ENCODE measurements at regions not wholly inside any gene's neighbourhood (a gene's known extent, or its start where the extent isn't known, plus 50 kb on each side); places are given as distances from the start of the nearest gene placed in this dataset.

DNA sequence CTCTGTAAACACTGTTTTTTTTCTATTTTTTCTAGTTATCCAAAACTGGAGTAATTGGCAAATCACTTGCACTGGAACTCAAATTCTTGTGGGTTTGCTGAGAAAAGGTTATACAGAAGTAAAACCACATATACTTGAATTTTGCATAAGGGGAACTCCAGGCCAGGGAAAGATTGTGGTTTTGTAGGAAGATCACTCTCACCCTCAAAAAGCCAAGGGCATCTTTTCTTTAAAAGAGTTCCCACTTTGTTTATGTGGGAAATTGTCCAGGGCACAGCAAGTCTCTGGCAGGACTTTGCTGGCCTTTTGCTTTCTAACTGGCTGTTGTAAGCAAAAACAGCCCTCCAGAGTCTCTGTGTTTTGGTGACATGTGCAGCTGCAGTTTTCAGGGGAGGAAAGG, 340.3 kb upstream of the RBMS3 start (continued):
- TF ChIP-seq, protein P1, sequence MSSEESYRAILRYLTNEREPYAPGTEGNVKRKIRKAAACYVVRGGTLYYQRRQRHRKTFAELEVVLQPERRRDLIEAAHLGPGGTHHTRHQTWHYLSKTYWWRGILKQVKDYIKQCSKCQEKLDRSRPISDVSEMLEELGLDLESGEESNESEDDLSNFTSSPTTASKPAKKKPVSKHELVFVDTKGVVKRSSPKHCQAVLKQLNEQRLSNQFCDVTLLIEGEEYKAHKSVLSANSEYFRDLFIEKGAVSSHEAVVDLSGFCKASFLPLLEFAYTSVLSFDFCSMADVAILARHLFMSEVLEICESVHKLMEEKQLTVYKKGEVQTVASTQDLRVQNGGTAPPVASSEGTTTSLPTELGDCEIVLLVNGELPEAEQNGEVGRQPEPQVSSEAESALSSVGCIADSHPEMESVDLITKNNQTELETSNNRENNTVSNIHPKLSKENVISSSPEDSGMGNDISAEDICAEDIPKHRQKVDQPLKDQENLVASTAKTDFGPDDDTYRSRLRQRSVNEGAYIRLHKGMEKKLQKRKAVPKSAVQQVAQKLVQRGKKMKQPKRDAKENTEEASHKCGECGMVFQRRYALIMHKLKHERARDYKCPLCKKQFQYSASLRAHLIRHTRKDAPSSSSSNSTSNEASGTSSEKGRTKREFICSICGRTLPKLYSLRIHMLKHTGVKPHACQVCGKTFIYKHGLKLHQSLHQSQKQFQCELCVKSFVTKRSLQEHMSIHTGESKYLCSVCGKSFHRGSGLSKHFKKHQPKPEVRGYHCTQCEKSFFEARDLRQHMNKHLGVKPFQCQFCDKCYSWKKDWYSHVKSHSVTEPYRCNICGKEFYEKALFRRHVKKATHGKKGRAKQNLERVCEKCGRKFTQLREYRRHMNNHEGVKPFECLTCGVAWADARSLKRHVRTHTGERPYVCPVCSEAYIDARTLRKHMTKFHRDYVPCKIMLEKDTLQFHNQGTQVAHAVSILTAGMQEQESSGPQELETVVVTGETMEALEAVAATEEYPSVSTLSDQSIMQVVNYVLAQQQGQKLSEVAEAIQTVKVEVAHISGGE (CRISPR knock-in tag; IDR thresholded peaks at IDR 0.05) = no peak
- TF ChIP-seq BCL11A (IDR thresholded peaks at IDR 0.05; ENCODE audit: low read depth, low read length) = 0 out of 2 replicates have a peak, but pooled peaks have one; percentile 37

DNA sequence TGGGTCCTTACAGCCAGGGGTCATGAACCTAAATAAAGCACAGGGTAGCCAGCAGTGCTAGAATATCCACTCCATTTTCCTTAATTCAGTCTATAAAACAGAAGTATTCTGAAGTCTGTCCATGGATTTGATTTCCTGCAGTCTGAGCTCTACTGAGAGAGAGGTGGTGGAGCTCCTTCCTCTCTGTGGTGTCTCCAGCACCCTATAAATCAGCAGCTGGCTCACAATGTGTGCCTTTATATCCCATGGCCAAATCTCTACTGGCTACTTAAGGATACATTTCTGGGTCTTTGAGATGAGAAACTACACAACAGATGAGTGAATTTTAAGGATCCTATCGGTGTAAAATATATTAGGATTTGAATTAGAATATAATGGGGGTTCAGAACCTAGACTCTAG, 339.9 kb upstream of the RBMS3 start:
- BruUV-seq (replicated peaks) = no TSS peak
- intact Hi-C loops (cut with micrococcal nuclease; ENCODE audit: unreplicated experiment) = no loop called here
- DNase-seq (ENCODE audit: low read depth, low spot score) (no peak), ATAC-seq (peak; percentile 52), FAIRE-seq (no peak)
- no peaks in the 10 kb centered on the region for H3K79me2 ChIP-seq (ENCODE audit: control insufficient read depth, insufficient read depth, low read length)
- RAD21 ChIA-PET (ENCODE audit: unreplicated experiment) = no interaction called here
- H3K4me3 ChIP-seq = no peak overlapping the region
- no peaks in the 10 kb centered on the region for H3K27me3 ChIP-seq (replicated peaks in 1 of 2; ENCODE audit: control insufficient read depth in 2 of 2, insufficient read depth in 2 of 2, low read length in 1 of 2)
- H2AFZ ChIP-seq (ENCODE audit: control insufficient read depth, low read depth, low read length) = no peak overlapping the region
- H3K36me3 ChIP-seq (ENCODE audit: control insufficient read depth in 2 of 2, insufficient read depth in 2 of 2, low read length in 1 of 2) = no peaks in the 10 kb centered on the region
- no peak overlapping the region for H3K9ac ChIP-seq (ENCODE audit: control insufficient read depth, insufficient read depth, low read length)
- POLR2A ChIA-PET = interaction anchor here (1.0 kb wide), 1 partner anchor 12 kb away, joined by 3 read pairs; no protein-coding TSS in a partner anchor
- in situ Hi-C loops (cut with MboI) = no loop called here
- H3K4me1 ChIP-seq (ENCODE audit: control insufficient read depth, insufficient read depth, low read length) = peaks cover 14% of the 10 kb centered on the region
- SMC1A ChIA-PET (ENCODE audit: uncharacterized antibody, unreplicated experiment) = interaction anchor here (1.0 to 1.3 kb wide), 4 partner anchors 10 to 341 kb away, joined by 3 to 6 read pairs (median 3); no protein-coding TSS in a partner anchor
- no peaks in the 10 kb centered on the region; the same call in 2 of the 3 replicates for H3K9me3 ChIP-seq (replicated peaks; ENCODE audit: control insufficient read depth, insufficient read depth, low read length)
- CTCF ChIA-PET = no interaction called here
- H4K20me1 ChIP-seq (ENCODE audit: control insufficient read depth, insufficient read depth) = no peaks in the 10 kb centered on the region
- WGBS (ENCODE audit: insufficient coverage, insufficient replicate concordance, low lambda C conversion rate, missing lambda C conversion rate) = 0% methylated on average over 1 of the region's 1 CpG
- H3K4me2 ChIP-seq (ENCODE audit: control insufficient read depth, insufficient read depth) = peak overlapping the region; percentile 71
- H3K27ac ChIP-seq (ENCODE audit: control insufficient read depth, insufficient read depth) = peak overlapping the region; percentile 38; the same call in 1 of the 2 replicates
- TF ChIP-seq, protein P2, sequence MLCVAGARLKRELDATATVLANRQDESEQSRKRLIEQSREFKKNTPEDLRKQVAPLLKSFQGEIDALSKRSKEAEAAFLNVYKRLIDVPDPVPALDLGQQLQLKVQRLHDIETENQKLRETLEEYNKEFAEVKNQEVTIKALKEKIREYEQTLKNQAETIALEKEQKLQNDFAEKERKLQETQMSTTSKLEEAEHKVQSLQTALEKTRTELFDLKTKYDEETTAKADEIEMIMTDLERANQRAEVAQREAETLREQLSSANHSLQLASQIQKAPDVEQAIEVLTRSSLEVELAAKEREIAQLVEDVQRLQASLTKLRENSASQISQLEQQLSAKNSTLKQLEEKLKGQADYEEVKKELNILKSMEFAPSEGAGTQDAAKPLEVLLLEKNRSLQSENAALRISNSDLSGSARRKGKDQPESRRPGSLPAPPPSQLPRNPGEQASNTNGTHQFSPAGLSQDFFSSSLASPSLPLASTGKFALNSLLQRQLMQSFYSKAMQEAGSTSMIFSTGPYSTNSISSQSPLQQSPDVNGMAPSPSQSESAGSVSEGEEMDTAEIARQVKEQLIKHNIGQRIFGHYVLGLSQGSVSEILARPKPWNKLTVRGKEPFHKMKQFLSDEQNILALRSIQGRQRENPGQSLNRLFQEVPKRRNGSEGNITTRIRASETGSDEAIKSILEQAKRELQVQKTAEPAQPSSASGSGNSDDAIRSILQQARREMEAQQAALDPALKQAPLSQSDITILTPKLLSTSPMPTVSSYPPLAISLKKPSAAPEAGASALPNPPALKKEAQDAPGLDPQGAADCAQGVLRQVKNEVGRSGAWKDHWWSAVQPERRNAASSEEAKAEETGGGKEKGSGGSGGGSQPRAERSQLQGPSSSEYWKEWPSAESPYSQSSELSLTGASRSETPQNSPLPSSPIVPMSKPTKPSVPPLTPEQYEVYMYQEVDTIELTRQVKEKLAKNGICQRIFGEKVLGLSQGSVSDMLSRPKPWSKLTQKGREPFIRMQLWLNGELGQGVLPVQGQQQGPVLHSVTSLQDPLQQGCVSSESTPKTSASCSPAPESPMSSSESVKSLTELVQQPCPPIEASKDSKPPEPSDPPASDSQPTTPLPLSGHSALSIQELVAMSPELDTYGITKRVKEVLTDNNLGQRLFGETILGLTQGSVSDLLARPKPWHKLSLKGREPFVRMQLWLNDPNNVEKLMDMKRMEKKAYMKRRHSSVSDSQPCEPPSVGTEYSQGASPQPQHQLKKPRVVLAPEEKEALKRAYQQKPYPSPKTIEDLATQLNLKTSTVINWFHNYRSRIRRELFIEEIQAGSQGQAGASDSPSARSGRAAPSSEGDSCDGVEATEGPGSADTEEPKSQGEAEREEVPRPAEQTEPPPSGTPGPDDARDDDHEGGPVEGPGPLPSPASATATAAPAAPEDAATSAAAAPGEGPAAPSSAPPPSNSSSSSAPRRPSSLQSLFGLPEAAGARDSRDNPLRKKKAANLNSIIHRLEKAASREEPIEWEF (IDR thresholded peaks at IDR 0.05; ENCODE audit: insufficient replicate concordance, low read depth, low read length) = no peak
- TF ChIP-seq CBX3 (IDR thresholded peaks at IDR 0.05; ENCODE audit: borderline replicate concordance, low read depth) (no peak), EGR1 (IDR thresholded peaks at IDR 0.05; ENCODE audit: borderline replicate concordance in 1 of 2, low read depth in 2 of 2, low read length in 2 of 2) (no peak), SIX5 (IDR thresholded peaks at IDR 0.05; ENCODE audit: low read depth, low read length, severe bottlenecking) (no peak), CREB1 (IDR thresholded peaks at IDR 0.05; ENCODE audit: low read depth) (no peak), SREBF2 (IDR thresholded peaks at IDR 0.05; ENCODE audit: low read length) (no peak), LARP7 (IDR thresholded peaks at IDR 0.05) (no peak), WRNIP1 (IDR thresholded peaks at IDR 0.05; ENCODE audit: borderline replicate concordance, low read depth, low read length) (no peak), IKZF2 (IDR thresholded peaks at IDR 0.05) (no peak), JUNB (IDR thresholded peaks at IDR 0.05) (no peak), MEF2B (IDR thresholded peaks at IDR 0.05; ENCODE audit: partially characterized antibody, poor library complexity, severe bottlenecking) (no peak)
- TF ChIP-seq, protein P3, sequence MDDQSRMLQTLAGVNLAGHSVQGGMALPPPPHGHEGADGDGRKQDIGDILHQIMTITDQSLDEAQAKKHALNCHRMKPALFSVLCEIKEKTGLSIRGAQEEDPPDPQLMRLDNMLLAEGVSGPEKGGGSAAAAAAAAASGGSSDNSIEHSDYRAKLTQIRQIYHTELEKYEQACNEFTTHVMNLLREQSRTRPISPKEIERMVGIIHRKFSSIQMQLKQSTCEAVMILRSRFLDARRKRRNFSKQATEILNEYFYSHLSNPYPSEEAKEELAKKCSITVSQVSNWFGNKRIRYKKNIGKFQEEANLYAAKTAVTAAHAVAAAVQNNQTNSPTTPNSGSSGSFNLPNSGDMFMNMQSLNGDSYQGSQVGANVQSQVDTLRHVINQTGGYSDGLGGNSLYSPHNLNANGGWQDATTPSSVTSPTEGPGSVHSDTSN (IDR thresholded peaks at IDR 0.05; ENCODE audit: insufficient replicate concordance, low read depth, low read length) = no peak

All from GM12878 (cell line).